HG02571 (cell line): ENCODE measurements at regions not wholly inside any gene's neighbourhood (a gene's known extent, or its start where the extent isn't known, plus 50 kb on each side); places are given as distances from the start of the nearest gene placed in this dataset.
"Not testable (repeated sequence)": the region's sequence is repeated elsewhere in the genome, so short reads cannot be mapped to it uniquely, and the experiment has no call there.

Experiments
- ATAC-seq: cut with Tn5 transposase; IDR thresholded peaks from one replicate; pipeline ENCODE4 v1.9.1; 2021; ENCODE audit warnings: mild to moderate bottlenecking, moderate library complexity; ENCODE audit not compliant: unreplicated experiment

DNA sequence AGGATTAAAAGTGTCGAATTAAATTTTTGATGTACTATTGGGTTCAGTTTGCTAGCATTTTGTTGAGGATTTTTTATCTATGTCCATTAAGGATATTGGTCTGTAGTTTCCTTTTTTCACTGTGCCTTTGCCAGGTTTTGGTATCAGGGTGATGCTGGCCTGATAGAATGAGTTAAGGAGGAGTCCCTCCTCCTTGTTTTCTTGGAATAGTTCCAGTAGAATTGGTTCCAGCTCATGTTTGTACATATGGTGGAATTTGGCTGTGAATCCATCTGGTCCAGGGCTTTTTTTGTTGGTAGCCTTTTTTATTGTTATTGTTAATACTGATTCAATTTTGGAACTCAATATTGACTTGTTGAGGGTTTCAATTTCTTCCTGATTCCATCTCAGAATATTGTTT lies 141.8 kb downstream of the SIM1 start:
- ATAC-seq: no peak

DNA sequence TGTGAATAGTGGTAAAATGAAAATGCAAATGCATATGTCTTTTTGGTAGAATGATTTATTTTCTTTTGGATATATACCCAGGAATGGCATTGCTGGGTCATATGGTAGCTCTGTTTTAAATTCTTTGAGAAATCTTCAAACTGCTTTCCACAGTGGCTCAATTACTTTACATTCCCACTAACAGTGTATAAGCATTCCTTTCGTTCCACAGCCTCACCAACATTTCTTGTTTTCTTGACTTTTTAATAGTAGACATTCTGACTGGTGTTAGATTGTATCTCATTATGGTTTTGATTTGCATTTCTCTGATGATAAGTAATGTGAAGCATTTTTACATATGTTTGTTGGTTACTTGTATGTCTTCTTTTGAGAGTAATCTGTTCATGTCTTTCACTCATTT lies 144.0 kb downstream of the SIM1 start:
- ATAC-seq: no peak

DNA sequence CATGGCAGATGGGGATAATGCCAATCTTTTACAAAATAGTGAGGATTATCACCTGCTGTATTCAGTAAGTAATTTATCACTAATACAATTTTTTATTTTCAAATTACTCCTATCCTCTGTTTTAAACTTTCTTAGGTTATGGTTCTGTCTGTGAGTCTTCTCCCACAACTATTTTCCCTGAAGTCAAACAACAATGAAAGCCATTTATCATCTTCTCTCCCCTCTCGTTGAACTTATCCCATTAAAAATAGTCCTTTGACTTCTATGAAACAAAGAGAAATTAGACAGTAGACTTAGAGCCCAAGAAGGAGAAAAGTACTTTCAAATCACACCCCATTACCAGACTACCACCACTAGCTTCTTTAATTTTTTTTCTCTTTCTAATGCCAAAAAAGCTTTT lies 147.7 kb downstream of the SIM1 start:
- no peak for ATAC-seq

DNA sequence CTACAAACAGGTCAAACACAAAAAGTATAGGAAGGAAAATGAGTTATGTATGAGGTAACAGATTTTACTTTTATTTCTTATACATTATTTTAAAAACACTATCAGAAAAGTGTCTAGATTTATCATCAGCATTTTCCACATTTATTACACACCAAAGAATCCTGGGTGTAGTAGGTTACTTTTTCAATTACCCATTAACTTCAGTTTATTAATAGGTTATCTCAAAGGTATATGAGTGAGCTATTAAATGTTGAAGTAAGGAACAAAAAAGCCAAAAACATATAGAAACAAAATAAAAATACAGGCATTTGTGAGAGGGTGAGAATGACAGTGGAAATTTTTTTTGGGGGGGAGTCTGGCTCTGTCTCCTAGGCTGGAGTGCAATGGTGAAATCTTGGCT lies 150.5 kb downstream of the SIM1 start:
- ATAC-seq: no peak

DNA sequence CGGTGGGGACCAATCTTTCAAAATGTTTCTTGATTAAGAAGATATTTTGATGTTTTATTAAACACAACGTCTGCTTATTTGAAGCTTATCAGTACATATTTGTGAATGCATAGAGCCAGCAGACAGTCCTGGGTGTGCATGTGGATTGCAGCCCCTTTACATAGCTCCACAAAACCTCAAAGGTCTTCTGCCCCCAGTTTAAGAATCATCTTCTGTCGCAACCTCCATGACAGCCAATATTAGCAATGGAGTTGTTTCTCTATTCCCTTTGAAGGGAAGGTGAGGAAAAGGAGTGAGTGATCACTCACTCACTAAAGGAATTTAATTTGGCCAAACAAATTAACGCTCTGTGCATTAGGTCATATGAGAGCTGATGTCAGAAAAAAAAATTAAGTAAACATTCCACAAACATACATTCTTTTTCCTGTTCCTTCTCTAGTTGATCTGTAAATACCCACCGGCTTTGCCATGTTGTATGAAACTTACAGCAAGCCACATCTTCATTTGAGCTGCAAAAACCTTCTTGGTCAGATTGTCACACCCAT lies 152.9 kb downstream of the SIM1 start:
- no peak for ATAC-seq

DNA sequence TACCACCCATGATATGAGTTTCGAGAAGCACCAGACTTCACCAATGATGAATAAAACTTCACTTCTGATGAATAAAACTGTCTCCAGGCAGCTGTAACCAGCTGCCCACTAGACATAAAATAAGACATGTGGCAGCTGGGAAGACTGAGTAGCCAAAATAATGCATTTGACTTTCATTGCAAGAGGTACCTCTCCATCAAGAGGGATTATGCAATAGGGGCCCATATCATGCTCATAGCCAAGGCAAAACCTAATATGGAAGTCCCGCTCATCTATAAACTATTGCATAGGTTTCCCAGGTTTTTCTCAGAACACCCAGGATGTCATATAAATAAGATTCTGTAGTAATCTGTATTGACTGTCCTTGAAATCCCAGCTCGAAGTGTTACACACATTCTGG lies 155.5 kb downstream of the SIM1 start:
- no peak for ATAC-seq

DNA sequence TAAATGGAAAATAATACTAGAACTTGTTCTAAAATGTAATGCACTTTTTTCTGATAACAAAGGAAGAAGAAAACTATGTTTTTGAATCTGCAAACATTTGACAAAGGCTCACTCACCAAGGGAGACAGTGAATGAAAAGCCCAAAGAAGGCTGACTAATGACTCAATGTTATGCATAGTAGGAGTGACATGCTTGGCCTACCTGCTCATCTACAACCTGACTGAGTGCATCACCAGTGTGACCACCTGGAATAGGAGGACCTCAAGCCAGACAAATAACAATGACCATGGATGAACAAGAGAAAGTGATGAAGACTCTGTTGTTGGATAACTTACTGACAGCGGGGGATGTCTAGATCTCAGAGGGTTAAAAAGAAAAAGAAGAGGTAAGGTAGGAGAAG lies 157.2 kb downstream of the SIM1 start:
- no peak for ATAC-seq

DNA sequence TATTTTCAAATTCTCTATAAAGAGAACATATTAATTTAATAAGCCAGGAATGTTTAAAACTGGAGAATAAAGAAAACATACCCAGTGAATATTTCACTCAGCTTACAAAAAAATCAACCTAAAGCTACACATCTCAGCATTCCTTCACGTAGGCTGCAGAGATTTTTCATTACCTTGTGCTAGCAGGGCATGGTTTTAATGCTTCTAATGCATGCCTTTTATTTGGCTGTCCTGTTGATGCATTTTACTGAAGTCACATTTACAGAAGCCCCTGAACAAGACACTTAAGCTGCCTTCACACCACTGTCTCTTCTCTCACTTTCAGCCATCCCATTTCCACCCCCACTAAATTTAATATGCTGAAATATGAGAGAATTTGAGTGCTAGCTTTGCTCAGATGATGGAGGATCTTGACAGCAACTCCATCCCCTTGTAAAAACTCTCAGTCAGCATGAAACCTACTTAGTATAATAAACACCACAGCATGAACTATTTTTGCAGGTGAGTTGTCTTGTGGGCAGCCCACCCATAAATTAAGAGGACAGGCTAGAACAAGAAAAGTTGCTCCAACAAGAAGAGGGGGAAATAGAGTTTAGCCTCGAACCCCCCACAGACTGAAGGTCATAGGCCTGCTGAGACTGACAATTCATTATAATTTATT lies 159.4 kb downstream of the SIM1 start:
- ATAC-seq: no peak

DNA sequence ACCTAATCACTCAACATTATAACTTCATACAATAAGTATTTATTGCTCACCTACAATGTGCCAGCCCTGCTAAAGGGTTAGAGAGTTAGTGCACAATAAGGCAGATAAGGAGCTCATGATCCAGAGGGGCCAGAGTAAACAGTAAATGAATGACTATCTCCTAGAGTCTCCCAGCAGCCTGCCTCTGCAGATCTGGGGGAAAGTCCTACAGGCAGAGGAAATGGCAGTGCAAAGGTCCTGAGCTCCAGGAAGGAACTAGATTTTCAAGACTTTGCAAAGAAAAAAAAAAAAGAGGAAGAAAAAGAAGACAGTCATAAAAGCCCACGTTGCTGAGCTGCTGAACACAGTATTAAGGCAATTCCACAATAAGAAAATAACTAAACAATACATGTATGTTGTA lies 160.1 kb downstream of the SIM1 start:
- ATAC-seq: no peak

DNA sequence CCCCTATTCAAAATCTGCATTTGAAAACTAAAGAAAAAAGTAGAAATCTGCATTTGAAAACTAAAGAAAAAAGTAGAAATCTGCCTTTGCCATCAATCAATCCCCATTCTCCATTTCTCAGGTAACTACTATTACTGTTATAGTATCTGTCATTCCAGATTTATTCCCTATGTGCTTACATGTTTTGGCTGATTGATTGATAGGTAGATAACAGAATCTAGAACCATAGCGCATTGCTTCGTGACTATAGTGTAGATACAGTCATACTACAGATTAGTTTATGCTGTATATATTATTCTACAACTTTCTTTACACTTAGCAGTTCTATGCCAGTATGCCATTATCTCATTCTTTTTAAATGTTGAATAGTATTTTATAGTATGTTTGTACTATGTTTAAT lies 163.0 kb downstream of the SIM1 start:
- ATAC-seq: no peak

DNA sequence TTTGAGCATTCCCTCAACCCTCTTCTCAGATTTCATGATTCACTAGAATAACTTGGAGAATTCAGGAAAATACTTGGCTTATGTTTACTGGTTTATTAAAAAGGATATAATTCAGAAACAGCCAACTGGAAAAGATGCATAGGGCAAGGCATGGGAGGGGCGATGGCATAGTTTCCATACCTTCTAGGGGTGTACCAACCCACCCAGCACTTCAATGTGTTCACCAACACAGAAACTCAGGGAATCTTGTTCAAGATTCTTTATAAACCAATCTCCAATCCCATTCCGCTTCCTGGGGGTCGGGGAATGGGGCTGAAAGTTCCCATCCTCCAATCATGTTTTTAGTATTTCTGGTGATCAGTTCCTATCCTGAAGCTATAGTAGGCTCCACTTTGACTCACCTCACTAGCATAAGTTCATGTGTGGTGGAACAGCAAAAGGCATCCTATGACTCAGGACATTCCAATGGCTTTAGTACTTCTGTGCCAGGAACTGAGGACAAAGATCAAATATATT lies 164.4 kb downstream of the SIM1 start:
- ATAC-seq: no peak

DNA sequence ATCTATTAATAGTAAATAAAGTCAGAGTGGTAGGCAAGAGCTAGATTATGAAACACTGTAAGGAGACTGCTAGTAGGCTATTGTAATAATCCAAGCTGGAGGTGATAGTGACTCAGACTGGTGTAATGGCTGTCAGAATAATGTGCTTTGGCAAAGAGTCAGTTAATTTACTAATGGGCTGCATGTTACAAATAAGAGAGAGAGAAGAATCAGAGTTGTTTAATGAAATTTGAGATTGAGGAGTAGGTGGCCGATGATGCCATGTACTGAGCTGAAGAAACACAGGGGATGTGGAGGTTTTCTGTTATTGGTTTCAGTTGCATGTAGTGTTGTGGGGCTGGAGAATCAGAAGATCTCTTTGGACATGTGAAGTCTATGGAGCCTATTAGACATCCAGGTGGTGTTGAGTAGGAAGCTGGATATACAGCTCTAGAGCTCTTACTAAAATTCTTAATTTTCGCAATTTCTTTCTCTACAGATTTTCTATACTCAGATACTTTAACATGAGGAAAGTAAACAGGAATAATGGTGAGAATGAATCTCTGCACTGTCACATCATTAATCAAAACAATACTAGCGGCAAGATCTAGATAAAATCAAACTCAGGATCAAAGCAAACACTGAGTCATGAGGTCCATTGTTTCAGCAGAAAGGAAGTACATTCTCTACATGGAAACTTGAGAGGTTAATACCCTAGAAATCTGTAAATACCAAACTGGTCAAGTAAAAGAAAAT lies 167.7 kb downstream of the SIM1 start:
- no peak for ATAC-seq

DNA sequence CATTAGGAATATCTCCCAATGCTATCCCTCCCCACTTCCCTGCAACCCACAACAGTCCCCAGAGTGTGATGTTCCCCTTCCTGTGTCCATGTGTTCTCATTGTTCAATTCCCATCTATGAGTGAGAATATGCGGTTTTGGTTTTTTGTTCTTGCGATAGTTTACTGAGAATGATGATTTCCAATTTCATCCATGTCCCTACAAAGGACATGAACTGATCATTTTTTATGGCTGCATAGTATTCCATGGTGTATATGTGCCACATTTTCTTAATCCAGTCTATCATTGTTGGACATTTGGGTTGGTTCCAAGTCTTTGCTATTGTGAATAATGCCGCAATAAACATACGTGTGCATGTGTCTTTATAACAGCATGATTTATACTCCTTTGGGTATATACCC lies 169.5 kb downstream of the SIM1 start:
- ATAC-seq: not testable (repeated sequence)

DNA sequence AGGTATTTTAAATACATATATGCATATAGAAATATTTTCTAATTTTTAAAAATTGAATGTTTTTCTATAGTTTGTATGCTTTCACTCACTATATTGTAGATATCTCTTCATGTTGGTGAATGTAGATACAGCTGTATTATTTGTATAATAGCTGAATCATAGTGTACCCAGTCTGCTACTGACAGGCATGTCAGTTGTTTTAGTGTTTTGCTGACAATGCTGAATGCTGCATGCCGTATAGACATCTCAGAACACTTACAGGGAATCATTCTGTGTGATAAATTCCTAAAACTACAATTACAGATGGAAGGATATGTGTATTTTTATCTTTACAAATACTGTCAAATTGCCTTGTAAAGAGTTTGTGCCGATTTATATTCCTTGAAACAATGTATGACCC lies 175.4 kb downstream of the SIM1 start:
- no peak for ATAC-seq

DNA sequence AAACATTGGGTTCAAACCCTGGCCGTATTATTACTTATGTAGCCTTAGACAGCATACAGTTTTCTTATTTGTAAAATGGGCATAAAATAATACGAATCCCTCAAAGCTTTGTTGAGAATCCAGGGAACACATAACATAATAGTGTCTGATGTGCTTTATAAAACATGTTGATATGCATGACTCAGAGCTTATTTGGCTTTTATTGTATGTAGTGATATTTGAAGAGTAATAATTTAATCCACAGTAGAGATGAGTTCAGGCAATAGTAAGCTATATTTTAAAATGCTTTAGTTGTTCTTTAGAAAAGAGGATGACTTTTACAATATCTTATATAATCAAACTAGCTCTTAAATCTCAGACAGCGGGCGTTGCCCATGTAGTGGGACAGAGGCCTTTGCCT lies 176.4 kb downstream of the SIM1 start:
- no peak for ATAC-seq

DNA sequence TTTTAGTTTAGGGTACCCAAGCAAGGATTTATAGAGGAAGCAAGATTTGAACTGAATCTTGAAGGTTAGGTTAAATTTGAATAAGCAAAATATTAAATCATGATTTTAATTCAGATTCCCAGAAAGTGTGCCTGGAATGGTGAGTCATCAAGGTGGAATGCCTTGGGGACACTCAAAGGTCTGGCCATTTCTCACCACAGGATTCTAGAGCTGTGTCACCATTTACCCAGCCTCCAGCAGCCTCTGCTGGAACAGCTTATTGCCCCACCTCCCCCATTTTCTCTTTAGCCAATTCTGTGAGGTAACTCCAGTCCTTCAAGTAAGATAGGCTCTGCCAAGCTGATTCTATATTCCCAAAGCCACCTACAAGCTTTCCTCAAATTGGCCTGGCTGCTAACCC lies 181.4 kb downstream of the SIM1 start:
- ATAC-seq: no peak

DNA sequence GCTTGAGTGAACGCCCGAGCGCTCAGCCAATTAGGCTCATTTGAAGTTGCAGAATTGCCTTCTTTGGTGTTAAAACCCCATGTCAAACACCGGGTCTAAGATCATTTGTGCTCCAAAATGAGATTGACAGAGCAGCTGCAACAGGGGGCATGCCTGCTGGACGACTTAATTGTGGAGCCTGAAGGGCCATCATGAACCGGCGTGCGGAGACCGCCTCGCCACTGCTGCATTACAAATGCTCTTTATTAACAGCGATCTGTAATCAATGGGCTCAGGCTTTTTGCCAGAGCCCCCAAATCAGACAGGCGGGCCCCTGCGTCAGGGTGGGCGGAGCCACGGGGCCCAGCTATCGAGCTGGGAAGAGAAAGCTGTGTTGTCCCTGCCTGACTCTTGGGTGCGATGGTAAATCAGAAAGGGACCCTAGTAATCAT lies 183.2 kb downstream of the SIM1 start:
- ATAC-seq: no peak

DNA sequence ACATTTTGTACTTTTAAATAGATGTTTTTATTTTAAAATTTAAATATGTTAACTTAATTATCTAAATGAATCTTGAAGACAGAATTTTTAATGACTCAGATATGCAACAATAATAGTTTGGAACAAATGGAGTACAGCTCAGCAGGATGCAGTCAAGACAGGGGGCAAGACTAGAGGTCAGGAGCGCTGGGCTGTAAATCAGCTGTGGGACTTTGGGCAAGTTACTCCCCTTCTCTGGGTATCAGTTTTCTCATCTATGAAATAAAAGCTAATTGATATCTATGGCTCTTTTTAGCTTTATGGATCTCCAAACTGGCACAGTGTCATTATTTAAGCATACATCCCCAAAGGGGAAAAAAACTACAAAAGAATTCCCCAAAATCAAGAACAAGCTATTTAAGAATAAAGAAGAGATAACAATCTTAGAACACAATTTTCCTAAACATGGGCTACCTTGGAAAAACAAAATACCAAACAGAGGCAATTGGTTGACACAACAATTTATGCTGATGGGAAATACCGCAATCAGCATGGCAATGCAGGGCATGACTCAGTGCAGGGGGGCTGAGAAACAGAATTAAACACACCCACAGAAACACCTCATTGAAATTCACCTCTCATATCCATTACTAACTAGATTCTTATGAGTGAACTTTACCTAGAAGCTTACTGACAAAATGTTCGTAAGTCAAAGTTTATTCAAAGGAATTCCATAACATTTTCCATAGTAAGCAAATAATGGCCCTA lies 188.2 kb downstream of the SIM1 start:
- no peak for ATAC-seq

DNA sequence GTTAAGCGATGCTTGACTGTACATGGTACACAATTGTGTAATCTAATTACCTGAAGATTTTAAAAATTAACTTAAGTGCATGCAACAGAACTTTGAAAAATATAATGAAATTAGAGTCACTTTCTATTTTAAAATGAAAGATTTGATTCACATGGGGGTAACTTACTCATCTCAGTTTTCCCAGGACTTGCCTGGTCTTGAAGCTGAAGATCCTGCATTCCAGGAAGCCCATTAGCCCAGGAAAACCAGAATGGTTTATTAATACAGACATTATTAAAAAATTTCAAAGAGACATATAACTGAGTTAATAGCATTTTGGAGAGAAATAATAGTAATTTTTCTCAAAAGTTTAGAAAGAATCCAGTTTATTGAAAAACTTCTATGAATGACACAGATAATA lies 190.6 kb downstream of the SIM1 start:
- ATAC-seq: no peak

DNA sequence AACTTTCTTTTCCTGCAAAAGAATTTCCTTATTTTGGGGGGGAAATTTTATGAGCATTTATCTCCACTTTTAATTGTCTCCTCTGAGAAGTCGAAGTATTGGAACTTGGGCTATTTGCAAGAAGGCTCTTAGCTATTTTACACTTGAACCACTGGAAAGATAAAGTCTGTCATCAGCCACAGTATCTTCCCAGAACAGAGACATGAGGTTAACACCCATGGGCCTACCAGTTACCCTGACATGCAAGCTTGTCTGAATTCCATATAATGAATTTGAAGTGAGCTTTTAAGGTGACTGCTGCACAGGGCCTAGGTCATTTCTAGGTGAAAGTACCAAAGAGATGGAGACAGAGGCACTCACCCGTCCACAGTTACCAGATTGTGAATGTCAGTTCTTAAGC lies 193.1 kb downstream of the SIM1 start:
- ATAC-seq: no peak

DNA sequence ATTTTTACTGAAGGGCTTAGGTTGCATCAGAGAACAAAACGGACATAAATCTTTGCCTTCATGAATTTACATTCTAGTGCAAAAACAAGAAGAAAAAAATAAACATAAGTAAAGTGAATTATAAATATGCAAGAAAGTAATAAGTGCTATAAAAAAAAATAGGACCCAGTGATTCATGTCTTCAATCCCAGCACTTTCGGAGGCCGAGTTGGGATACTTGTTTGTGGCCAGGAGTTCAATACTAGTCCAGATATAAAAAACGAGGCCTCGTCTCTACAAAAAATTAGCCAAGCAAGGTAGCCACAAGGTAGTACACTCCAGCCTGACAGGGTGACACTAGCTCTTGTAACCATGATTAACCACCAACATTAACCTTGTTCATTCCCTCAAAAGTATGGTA lies 193.5 kb downstream of the SIM1 start:
- ATAC-seq: no peak

DNA sequence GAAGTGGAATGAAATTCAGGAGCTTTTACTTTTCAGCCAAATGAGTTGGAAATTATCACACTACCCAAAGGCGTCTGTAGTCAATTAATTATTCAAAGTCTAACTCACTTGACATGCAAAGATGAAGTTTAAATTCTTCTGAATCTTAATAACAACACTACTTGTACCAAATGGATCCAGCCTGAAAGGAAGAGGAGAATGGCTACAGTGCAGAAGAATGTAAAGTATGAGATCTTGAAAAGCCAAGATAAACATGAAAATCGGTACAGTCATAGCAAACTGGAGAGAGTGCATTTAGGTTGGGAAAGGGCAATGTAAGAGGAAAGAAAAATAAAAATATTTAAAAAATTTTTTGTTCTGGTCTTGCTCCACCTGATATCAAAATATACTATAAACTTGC lies 195.5 kb downstream of the SIM1 start:
- ATAC-seq: no peak
